NCI-H460 (cell line): ENCODE measurements at regions not wholly inside any gene's neighbourhood (a gene's known extent, or its start where the extent isn't known, plus 50 kb on each side); places are given as distances from the start of the nearest gene placed in this dataset.
A peak's percentile ranks its signal among the peaks of the same experiment; 100 is the strongest.

Experiments used
- DNase-seq: peaks from one replicate; pipeline ENCODE4 v3.0.0-alpha.2; 2016; ENCODE audit warnings: low read depth; ENCODE audit errors: extremely low read depth

- no peak for DNase-seq
Observed at GRCh38 chr4:14726441-14726840, 275.8 kb upstream of the CPEB2 start.

GRCh38 chr4:14726877-14727361, 275.4 kb upstream of the CPEB2 start:
- DNase-seq: peak; percentile 13

GRCh38 chr4:14729282-14730000, 272.8 kb upstream of the CPEB2 start:
- no peak for DNase-seq

DNA sequence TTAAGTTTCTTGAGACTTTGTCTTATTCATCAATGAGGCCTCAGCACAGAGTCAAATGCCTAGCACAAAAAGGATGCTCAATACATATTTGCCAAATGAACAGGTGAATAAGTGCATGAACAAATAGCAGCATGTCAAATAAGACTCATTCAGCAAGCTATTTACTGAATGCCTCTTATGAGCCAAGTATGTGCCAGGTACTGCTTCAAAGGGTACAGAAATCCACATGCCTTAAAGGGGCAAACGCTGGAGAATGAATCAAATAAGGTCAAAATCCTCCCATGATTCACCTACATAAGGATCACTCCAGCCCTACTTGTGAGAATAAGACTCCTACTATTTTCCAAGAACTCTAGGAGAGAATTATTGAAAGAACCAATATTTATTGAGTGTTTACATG, 260.2 kb upstream of the CPEB2 start:
- DNase-seq: no peak

DNA sequence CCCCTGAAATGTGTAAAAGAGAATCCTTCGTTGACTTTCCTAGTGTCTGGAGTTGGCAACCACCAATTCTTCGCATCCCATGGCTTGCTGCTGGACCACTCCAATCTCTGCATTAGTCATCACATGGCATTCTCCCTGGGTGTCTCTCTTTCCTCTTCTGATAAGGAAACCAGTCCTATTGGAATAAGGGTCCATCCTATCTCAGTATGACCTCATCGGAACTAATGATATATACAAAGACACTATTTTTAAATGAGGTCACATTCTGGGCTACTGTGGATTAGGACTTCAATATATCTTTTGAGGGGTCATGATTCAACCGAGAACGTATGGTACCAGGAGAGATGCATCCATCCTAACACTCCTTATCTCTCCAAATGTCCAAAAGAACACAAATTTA, 259.1 kb upstream of the CPEB2 start:
- DNase-seq: no peak

DNA sequence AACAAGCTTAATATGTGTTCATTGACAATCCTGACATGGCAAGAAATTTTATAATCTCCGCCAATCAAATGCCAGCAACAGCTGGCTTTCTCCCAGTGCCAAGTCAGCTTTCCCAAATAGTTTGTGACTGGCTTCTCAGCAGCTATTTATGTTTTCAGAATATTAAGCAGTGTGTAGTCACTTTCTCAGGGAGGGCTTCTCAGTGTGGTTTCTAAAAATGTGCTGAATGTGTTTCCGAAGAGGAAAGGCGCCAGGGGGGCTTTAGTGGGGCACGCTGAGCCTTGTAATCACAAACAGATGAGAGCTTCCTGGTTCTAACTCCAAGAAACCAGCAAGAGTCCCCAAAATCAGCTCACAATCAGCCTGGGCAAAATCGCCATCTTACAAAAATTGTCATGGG, 258.7 kb upstream of the CPEB2 start:
- no peak for DNase-seq

GRCh38 chr4:14744346-14744745, 257.9 kb upstream of the CPEB2 start:
- no peak for DNase-seq

DNA sequence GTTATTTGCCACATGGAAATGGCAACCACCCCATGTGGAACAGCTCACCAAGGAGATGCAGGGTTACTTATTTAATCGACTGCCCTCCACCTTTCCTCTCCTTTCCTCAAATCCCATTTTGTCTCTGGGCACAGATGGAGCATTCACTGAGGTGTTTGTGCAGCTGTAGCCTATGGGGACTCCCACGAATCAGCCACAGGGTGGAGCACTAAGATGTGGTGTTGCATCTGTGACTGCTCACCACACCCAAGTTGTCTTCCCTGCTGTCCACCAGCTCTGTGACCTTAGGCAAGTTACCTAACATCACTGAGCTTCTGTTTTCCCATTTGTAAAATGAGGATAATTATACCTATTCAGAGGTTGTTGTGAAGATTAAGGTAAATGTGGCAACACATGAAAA, 252.4 kb upstream of the CPEB2 start:
- peak; percentile 8 for DNase-seq

GRCh38 chr4:14752341-14753046, 249.8 kb upstream of the CPEB2 start:
- DNase-seq: no peak

- DNase-seq: no peak
Observed at GRCh38 chr4:14767142-14767541, 235.1 kb upstream of the CPEB2 start.

GRCh38 chr4:14768449-14768848, 233.8 kb upstream of the CPEB2 start:
- no peak for DNase-seq

- no peak for DNase-seq
Observed at GRCh38 chr4:14769993-14770392, 232.3 kb upstream of the CPEB2 start.

DNA sequence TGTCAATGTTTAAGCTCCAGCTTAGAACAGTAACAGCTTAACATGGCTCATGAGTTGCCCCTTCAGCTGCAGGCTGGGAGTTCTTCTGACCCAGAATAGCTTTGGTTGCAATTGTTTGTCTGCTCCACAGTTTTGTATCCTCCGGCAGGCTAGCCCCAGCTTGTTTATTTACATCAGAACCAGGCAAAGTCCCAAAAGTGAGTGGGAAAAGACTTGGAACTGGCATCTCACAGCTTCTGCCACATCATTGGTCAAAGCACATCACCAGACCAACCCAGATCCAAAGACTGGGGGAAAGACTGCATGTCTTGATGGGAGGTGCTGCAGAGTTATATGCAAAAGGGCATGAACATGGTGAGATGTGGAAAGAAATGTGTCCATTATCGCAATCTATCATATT, 231.2 kb upstream of the CPEB2 start:
- no peak for DNase-seq

DNA sequence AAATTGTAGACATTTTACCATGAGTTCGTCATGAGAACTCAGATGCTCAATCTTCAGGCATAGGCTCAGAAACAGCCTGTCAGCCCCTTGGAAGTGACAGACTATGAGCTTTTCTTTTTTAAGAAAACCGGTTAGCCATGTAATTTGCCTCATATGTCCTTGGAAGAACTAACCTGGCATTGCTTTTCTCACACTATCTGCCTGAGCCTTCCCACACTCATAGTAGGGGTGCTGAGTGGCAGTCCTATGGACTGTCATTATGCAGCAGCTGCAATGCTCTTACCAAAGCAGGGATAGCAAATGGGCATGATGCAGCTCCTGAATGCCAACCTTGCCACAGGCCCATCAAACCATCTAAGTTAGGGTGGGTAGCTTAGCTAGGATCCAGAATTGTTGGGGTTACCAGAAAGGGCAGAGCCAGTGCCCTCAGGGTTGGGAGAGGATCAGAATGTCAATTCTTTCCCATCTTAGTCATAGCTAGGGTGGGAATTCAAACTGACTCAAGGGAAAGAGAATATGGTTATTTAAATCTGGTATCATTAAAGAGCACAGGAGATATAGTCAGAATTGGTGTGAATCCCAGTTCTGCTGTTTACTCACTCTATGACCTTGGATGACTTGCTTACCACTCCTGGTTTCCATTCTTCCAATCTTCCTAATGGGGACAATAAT, 230.6 kb upstream of the CPEB2 start:
- DNase-seq: no peak

DNA sequence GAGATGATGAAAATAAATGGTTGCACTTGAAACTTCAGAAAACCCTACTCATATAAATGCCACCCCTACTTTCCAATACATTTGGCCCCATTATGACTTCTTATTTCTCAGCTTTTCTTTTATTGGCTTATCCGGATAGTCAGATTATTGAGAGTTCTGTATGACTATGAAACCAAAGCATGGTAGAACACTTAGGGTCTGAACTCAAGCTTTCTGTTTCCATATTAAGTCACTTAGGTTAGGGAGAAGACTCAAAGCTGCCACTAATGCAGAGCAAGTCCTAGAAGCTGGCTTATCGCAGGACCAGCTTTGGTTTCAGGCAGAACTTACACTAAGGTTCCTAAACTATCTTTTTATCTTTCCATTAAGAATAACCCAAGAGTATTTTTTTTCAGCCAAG, 229.9 kb upstream of the CPEB2 start:
- DNase-seq: no peak

DNA sequence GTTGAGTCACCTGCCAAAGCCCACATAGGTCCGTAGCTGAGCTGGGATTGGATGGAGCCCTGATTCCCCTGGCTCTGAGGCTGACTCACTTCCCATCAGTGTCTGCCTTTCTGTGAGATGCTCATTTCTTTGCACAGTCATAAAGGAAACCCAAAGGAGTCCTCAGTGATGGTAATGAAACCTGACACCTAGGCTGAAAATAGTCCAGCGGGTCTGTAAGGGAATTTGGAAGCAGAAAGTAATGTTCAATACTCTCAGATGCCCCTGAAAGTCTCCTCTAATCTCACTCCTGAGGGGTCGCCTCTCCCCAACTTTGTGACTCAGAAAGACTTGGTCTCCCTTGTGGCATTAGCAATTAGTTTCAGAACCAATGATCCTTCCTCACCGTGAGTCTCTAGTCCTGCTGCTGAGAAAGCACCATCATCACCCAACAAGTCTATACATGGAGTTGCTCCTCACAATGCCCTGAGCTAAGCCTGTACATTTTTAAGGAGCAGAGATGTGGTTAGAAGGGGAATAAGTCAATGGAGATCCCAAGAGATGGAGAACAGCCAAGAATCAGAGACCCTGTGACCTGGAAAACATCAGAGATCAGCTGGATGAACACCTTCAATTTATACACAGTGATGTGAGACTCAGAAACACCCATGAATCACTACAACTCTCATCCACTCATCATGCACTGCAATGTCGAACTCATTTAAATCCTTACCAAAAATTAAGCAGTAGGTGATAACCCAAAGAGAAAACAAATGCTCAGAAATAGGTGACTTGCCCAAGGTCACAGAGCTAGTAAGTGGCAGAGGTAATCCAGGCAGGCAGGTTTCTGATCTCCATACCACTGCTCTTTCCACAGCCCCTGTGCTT, 219.0 kb upstream of the CPEB2 start:
- no peak for DNase-seq

- DNase-seq: no peak
Observed at GRCh38 chr4:14787221-14787620, 215.1 kb upstream of the CPEB2 start.

GRCh38 chr4:14787894-14788293, 214.4 kb upstream of the CPEB2 start:
- no peak for DNase-seq

DNA sequence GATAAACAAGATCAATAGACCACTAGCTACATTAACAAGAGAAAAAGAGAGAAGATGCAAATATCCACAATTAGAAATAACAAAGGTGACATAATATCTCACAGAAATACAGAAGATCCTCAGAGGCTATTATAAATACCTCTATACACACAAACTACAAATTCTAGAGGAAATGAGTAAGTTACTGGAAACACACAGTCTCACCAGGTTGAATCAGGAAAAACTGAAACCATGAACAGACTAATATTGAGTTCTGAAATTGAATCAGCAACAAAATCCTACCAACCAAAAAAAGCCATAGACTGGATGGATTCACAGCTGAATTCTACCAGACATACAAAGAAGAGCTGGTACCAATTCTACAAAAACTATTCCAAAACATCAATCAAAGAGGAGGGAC, 211.8 kb upstream of the CPEB2 start:
- no peak for DNase-seq

GRCh38 chr4:14792702-14793227, 209.5 kb upstream of the CPEB2 start:
- DNase-seq: no peak

DNA sequence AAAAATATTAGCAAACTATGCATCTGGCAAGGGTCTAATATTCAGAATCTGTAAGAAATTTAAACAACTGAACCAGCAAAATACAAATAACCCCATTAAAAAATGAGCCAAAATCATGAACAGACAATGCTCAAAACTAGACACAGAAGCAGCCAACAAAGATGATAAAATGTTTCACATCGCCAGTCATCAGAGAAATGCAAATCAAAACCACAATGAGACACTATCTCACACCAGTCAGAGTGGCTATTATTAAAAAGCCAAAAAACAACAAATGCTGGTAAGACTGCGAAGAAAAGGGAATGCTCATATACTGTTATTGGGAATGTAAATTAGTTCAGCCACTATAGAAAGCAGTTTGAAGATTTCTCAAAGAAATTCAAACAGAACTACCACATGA, 201.3 kb upstream of the CPEB2 start:
- DNase-seq: no peak
